HT1080 (cell line): ENCODE measurements at regions not wholly inside any gene's neighbourhood (a gene's known extent, or its start where the extent isn't known, plus 50 kb on each side); places are given as distances from the start of the nearest gene placed in this dataset. TPM values are rescaled to one million over a fixed set of nuclear protein-coding genes. Genes with fewer than 3 reads are reported as not detected.
A peak's percentile ranks its signal among the peaks of the same experiment; 100 is the strongest.

Source experiments
- DNase-seq: peaks from one replicate; pipeline ENCODE4 v3.0.0-alpha.2; 2015; ENCODE audit warnings: low read depth
- small RNA-seq: library from RNA; depleted of rRNA; stranded (forward); fragments of <200 nt; gene quantifications from one replicate; pipeline ENCODE3, GENCODE V24; 2014

- DNase-seq = no peak
These were observed 70.4 kb upstream of the TTC14 start for GRCh38 chr3:180531303-180532278.

GRCh38 chr3:180534828-180535227 is 67.1 kb upstream of the TTC14 start:
- DNase-seq = no peak

- no peak for DNase-seq
These were observed 63.5 kb upstream of the TTC14 start for GRCh38 chr3:180538493-180538892.

GRCh38 chr3:180543877-180544276 is 58.1 kb upstream of the TTC14 start:
- DNase-seq = no peak

GRCh38 chr3:180546863-180547262 is 55.1 kb upstream of the TTC14 start:
- no peak for DNase-seq

- no peak for DNase-seq
These were observed 53.9 kb upstream of the TTC14 start for GRCh38 chr3:180548050-180548449.

Small RNA genes in the stretch of these regions (small RNA-seq; reads per million reads assigned to genes)
- gene AC134503.1 = not detected
- 0.27 reads per million, percentile 24 among the genes with 10 or more reads in this experiment for gene RF00096
- gene RNA5SP149 = not detected
